NOMO-1 treated with dmso at 0.1 percent for 144 hours (cell line): ENCODE measurements at regions not wholly inside any gene's neighbourhood (a gene's known extent, or its start where the extent isn't known, plus 50 kb on each side); places are given as distances from the start of the nearest gene placed in this dataset.
A peak's percentile ranks its signal among the peaks of the same experiment; 100 is the strongest.
"Not testable (repeated sequence)": the region's sequence is repeated elsewhere in the genome, so short reads cannot be mapped to it uniquely, and the experiment has no call there.

Experiments used
- DNase-seq: peaks from one replicate; lab custom pipeline; 2025; ENCODE audit not compliant: unreplicated experiment; lab: John Stamatoyannopoulos, UW

GRCh38 chr10:123221418-123221817 is 67.2 kb downstream of the BUB3 start:
- no peak for DNase-seq

- no peak for DNase-seq
Measured at GRCh38 chr10:123222832-123223231, 68.6 kb downstream of the BUB3 start.

GRCh38 chr10:123227706-123228105 is 73.5 kb downstream of the BUB3 start:
- no peak for DNase-seq

GRCh38 chr10:123229927-123230630 is 75.9 kb downstream of the BUB3 start:
- no peak for DNase-seq

DNA sequence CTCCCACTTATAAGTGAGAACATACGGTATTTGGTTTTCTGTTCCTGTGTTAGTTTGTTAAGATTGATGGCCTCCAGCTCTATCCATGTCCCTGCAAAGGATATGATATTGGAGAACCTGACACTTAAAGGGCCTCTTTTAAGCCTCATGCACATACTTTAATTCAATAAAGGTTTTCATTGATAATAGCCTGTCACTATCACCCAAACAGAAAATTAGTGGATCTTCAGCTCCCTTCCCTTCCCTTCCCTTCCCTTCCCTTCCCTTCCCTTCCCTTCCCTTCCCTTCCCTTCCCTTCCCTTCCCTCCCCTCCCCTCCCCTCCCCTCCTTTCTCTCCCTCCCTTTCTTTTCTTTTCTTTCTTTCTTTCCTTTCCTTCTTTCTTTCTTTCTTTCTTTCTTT is 78.7 kb downstream of the BUB3 start:
- not testable (repeated sequence) for DNase-seq

- DNase-seq = not testable (repeated sequence)
Measured at GRCh38 chr10:123235014-123235413, 80.8 kb downstream of the BUB3 start.

DNA sequence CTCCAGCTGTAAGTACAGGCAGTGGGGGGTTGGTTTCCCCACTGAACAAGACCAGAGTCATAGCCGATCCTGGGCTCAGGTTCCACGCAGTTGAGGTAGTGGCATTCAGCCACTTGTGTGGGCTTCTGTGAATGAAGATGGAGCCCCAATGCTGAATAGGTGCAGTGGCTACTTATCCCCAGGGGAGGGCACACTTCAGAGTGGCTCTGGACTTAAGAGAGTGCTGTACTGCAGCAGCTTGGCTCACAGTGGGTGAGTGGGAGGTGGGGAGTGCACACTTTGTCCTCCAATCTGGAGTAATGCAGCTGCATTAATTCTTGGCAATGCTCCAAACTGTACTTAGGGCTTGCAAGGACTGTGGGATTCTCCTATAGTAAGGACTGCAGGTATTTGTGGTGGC is 81.9 kb downstream of the BUB3 start:
- DNase-seq = no peak

- DNase-seq = no peak
Measured at GRCh38 chr10:123240250-123240649, 86.0 kb downstream of the BUB3 start.

- no peak for DNase-seq
Measured at GRCh38 chr10:123240776-123241175, 86.6 kb downstream of the BUB3 start.

- peak; percentile 26 for DNase-seq
Measured at GRCh38 chr10:123241391-123242141, 87.4 kb downstream of the BUB3 start.

DNA sequence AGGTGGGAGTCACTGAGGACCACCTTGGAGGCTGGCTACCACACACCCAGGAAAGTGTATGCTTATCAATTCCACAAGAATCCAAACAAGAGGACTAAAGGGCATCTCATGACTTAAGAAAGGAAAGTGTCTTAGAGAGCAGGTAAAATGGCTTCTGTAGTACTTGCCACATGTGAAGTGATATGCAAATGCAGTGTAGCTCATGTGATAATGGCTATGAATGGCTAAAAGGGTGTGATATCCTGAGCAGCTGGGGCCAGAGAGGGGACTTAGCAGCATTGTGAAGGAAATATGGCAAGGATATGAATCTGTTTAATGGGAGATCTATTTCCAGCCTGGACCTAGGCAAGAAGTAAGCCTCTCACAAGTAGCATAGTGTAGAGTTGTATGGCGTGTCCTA is 90.5 kb downstream of the BUB3 start:
- no peak for DNase-seq

DNA sequence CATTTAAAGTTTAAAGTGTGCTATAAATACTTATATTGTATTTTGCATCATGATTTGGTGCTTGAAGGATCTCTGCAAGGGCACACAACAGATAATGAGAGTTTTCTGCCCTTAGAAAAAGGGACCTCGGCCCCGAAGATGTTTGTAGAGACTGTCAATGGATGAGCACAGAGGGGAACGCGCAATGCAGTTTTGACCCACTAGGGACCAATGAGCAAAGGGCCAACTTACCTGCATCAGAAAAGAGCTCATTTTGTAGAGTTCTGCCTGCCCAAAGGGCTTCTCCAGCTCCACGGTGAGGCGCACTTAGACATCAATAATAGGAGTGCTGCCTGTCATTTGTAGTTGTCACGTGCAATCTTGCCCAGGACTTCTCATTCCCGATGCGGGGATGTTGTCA is 91.1 kb downstream of the BUB3 start:
- DNase-seq = no peak

DNA sequence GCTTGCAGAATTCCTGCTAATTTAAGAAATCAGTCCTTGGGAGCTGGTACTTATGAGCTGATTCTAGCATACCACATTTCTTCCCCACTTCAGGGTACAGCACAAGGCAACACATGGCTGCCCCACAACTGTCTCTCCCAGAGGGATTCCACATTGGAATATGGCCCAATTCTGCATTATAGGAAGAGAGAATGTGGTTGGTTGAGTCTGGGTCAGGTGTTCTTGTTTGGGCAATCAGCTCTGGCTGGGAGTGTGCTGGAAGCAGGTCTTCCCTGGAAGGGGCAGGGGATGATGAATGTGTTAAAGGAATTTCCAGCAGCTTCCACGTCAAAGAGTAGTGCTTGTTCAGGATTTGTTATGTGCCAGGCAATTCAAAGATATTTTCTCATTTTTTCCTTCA is 95.7 kb downstream of the BUB3 start:
- no peak for DNase-seq

- no peak for DNase-seq
Measured at GRCh38 chr10:123250640-123251039, 96.4 kb downstream of the BUB3 start.

GRCh38 chr10:123252779-123253178 is 98.6 kb downstream of the BUB3 start:
- DNase-seq = no peak

DNA sequence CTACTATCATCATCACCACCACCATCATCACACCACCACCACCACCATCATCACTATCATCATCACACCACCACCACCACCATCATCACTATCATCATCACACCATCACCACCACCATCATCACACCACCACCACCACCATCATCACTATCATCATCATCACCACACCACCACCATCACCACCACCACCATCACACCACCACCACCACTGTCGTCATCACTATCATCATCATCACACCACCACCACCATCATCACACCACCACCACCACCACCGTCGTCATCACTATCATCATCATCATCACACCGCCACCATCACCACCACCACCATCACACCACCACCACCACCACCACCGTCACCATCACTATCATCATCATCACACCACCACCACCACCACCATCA is 100.1 kb downstream of the BUB3 start:
- not testable (repeated sequence) for DNase-seq

DNA sequence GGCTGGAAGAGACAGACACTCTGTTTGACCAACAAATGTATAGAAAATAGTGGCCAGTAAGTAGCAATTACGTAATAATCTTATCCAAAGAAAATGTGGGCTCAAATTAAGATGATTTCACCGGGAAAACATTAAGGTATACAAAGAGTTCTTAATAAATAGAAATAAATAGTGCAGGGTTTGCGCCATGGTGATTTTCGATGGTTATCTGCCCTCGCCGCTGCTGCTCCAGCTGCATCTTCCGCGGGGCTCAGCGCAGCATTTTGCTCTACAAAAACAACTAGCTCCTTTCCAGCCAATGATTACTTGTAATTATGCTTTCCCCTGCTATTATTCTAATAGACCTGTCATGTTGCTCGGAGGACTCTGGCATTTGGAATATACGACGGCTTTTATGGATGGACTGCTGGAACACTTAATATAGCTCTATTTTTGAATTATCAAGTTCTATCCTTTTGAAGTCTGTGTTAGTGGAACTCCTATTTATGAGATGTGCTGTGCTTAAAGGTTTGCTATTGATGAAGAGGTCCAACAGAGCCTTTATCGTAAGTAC is 103.8 kb downstream of the BUB3 start:
- no peak for DNase-seq

DNA sequence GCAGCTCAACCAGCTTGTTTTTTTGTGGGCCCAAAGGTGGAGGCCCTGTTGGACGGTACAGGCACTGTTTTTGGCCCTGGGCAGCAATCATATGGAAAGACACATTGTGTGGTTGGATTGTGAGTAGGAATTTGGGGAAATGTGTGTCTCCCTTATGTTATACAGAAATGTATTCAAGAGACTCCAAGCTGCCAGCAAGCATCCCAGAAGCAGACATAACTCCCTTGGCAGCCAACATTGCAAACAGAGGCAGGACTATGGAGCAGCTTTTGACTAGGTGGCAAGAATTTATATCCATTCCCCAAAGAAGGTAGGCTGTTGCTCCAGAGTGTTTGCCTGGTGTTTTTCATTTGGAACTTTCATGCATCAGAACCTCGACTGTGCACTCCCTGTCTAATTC is 104.9 kb downstream of the BUB3 start:
- no peak for DNase-seq

DNA sequence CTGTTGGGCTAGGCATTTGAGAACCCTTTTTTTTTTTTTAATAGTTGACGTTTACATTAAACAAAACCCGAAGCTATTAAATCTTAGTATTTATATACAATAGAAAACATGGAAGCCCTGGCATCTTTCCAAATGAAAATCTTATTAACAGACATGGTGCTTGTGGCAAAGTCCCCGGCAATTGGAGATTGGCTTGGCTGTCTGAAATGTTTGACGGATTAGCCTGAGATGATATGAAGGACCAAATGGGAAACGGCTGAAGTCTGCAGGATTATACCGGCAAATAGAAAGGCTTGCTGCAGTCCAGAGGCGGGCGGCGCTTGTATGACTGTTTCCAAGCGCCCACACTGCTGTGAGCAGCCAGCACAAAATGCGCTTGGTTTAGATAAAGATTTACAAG is 105.6 kb downstream of the BUB3 start:
- no peak for DNase-seq

- DNase-seq = no peak
Measured at GRCh38 chr10:123262456-123262855, 108.3 kb downstream of the BUB3 start.

GRCh38 chr10:123266971-123267370 is 112.8 kb downstream of the BUB3 start:
- no peak for DNase-seq

DNA sequence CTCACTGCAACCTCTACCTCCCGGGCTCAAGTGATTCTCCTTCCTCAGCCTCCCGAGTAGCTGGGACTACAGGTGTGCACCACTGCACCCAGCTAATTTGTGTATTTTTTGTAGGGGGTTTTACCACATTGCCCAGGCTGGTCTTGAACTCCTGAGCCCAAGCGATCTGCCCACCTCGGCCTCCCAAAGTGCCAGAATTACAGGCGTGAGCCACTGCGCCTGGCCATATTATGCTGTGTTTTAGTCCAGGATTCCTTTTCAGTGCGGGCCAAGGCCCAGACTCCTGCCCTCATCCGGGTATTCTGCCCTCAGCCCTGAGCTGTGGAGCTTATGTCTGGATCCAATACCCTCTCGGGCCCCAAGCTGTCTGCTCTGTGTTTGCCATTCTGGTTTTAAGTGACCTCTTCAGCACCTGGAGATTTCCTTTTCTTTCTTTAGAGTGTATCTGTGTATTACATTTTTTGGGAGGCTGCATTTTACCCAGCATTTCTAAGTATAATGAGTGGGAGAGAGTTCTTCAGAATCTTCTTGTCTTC is 114.9 kb downstream of the BUB3 start:
- no peak for DNase-seq
